ENCODE measurements at regions not wholly inside any gene's neighbourhood (a gene's known extent, or its start where the extent isn't known, plus 50 kb on each side); places are given as distances from the start of the nearest gene placed in this dataset.

- TF ChIP-seq POLR2A (IDR thresholded peaks at IDR 0.05; ENCODE audit: control extremely low read depth in 1 of 2, low read depth in 2 of 2, low read length in 2 of 2) (no peak), GABPA (IDR thresholded peaks at IDR 0.05; ENCODE audit: borderline replicate concordance, insufficient read depth, low read length) (no peak), ASH2L (IDR thresholded peaks at IDR 0.05; ENCODE audit: low read length) (no peak), FOSL1 (IDR thresholded peaks at IDR 0.05; ENCODE audit: insufficient read depth, low read depth, low read length) (no peak), NANOG (IDR thresholded peaks at IDR 0.05; ENCODE audit: insufficient read depth, low read depth, low read length, poor library complexity, severe bottlenecking) (no peak), CHD2 (IDR thresholded peaks at IDR 0.05; ENCODE audit: low read length) (no peak), BRCA1 (IDR thresholded peaks at IDR 0.05; ENCODE audit: low read depth, low read length) (no peak), SAP30 (IDR thresholded peaks at IDR 0.05; ENCODE audit: insufficient read depth, insufficient replicate concordance, low read length) (no peak), ATF2 (IDR thresholded peaks at IDR 0.05; ENCODE audit: low read length) (no peak), SUZ12 (IDR thresholded peaks at IDR 0.05; ENCODE audit: low read length) (no peak)
Measured at GRCh38 chr6:169984181-169985120, 233.0 kb downstream of the ERMARD start (continued).

Measured in H1 (cell line).